IMR-90 (cell line): ENCODE measurements at regions not wholly inside any gene's neighbourhood (a gene's known extent, or its start where the extent isn't known, plus 50 kb on each side); places are given as distances from the start of the nearest gene placed in this dataset.

Source experiments
- BHLHE40 ChIP-seq: fragments of 150-350 bp; IDR thresholded peaks from 2 replicates; pipeline ENCODE4 v1.6.1; 2016; ENCODE audit warnings: mild to moderate bottlenecking, low read depth, low read length
- CEBPB ChIP-seq: IDR thresholded peaks from 2 replicates; pipeline ENCODE4 v1.6.1; 2012; ENCODE audit warnings: low read depth, low read length, improper control_type of control experiment
- MAFK ChIP-seq: IDR thresholded peaks from 2 replicates; pipeline ENCODE4 v1.6.1; 2012; ENCODE audit warnings: low read depth, low read length, improper control_type of control experiment
- MAZ ChIP-seq: IDR thresholded peaks from 2 replicates; pipeline ENCODE4 v1.6.1; 2012; ENCODE audit warnings: low read depth, mild to moderate bottlenecking, low read length, improper control_type of control experiment, moderate library complexity, borderline replicate concordance
- NFE2L2 ChIP-seq: fragments of 150-350 bp; IDR thresholded peaks from 2 replicates; pipeline ENCODE4 v1.6.1; 2016; ENCODE audit warnings: low read depth, mild to moderate bottlenecking, low read length
- POLR2A ChIP-seq: IDR thresholded peaks from 2 replicates; pipeline ENCODE4 v1.6.1; 2012; ENCODE audit warnings: mild to moderate bottlenecking, low read depth, low read length
- RCOR1 ChIP-seq: IDR thresholded peaks from 2 replicates; pipeline ENCODE4 v1.6.1; 2012; ENCODE audit warnings: mild to moderate bottlenecking, low read length, improper control_type of control experiment; ENCODE audit not compliant: insufficient replicate concordance
- RFX5 ChIP-seq: IDR thresholded peaks from 2 replicates; pipeline ENCODE4 v1.8.0; 2012; ENCODE audit warnings: low read depth, mild to moderate bottlenecking, low read length, moderate library complexity
- SMC3 ChIP-seq: fragments of 150-350 bp; IDR thresholded peaks from 2 replicates; pipeline ENCODE4 v1.6.1; 2016; ENCODE audit warnings: low read depth, mild to moderate bottlenecking, antibody characterized with exemption, low read length, moderate library complexity
- TF ChIP-seq, protein P1 (sequence below): conservative IDR thresholded peaks from 2 replicates; pipeline ENCODE4 v1.5.1; 2012; ENCODE audit warnings: mild to moderate bottlenecking, low read depth, low read length, improper control_type of control experiment
- TF ChIP-seq, protein P2 (sequence below): fragments of 150-350 bp; IDR thresholded peaks from 2 replicates; pipeline ENCODE4 v1.6.1; 2016; ENCODE audit warnings: low read depth, mild to moderate bottlenecking, low read length, moderate library complexity, borderline replicate concordance
- TF ChIP-seq, protein P3 (sequence below): fragments of 150-350 bp; IDR thresholded peaks from 2 replicates; pipeline ENCODE4 v1.6.1; 2017; ENCODE audit warnings: mild to moderate bottlenecking, antibody characterized with exemption, low read length, low read depth

DNA sequence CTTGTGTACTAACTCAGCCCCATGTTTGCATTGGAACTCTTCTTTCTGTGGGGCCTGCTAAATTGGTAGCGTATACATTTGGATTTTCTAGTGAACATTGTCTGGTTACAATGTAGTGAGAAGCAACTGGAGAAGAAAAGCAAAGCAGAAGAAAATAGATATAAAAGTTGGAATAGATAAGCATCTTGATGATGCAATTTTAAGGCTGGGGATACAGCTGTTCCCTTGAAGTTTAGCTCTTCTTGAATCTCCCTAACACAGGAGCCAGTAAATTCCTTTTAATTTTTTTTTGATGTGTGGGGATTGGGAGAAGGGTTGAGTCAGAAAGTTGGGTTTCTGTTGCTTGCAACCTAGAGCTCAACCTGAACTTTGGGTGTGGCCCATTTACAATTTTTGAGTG lies 308.1 kb downstream of the STIM2 start:
- TF ChIP-seq, protein P1, sequence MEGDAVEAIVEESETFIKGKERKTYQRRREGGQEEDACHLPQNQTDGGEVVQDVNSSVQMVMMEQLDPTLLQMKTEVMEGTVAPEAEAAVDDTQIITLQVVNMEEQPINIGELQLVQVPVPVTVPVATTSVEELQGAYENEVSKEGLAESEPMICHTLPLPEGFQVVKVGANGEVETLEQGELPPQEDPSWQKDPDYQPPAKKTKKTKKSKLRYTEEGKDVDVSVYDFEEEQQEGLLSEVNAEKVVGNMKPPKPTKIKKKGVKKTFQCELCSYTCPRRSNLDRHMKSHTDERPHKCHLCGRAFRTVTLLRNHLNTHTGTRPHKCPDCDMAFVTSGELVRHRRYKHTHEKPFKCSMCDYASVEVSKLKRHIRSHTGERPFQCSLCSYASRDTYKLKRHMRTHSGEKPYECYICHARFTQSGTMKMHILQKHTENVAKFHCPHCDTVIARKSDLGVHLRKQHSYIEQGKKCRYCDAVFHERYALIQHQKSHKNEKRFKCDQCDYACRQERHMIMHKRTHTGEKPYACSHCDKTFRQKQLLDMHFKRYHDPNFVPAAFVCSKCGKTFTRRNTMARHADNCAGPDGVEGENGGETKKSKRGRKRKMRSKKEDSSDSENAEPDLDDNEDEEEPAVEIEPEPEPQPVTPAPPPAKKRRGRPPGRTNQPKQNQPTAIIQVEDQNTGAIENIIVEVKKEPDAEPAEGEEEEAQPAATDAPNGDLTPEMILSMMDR, result no peak
- TF ChIP-seq RCOR1, result no peak
- TF ChIP-seq SMC3, result no peak
- TF ChIP-seq, protein P2, sequence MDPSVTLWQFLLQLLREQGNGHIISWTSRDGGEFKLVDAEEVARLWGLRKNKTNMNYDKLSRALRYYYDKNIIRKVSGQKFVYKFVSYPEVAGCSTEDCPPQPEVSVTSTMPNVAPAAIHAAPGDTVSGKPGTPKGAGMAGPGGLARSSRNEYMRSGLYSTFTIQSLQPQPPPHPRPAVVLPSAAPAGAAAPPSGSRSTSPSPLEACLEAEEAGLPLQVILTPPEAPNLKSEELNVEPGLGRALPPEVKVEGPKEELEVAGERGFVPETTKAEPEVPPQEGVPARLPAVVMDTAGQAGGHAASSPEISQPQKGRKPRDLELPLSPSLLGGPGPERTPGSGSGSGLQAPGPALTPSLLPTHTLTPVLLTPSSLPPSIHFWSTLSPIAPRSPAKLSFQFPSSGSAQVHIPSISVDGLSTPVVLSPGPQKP, result no peak
- no peak for TF ChIP-seq NFE2L2
- no peak for TF ChIP-seq POLR2A
- no peak for TF ChIP-seq BHLHE40
- TF ChIP-seq, protein P3, sequence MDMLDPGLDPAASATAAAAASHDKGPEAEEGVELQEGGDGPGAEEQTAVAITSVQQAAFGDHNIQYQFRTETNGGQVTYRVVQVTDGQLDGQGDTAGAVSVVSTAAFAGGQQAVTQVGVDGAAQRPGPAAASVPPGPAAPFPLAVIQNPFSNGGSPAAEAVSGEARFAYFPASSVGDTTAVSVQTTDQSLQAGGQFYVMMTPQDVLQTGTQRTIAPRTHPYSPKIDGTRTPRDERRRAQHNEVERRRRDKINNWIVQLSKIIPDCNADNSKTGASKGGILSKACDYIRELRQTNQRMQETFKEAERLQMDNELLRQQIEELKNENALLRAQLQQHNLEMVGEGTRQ, result no peak
- TF ChIP-seq MAFK, result no peak
- no peak for TF ChIP-seq CEBPB
- TF ChIP-seq RFX5, result no peak
- no peak for TF ChIP-seq MAZ
